Mesendoderm (in vitro differentiated cells): ENCODE measurements at regions not wholly inside any gene's neighbourhood (a gene's known extent, or its start where the extent isn't known, plus 50 kb on each side); places are given as distances from the start of the nearest gene placed in this dataset.

Source experiments
- DNase-seq: peaks from one replicate; pipeline ENCODE4 v3.0.0; 2013
- H2AK5ac ChIP-seq: 2 replicates; pipeline ENCODE4 v1.6.1; 2013; ENCODE audit warnings: low read length, inconsistent platforms
- H2BK120ac ChIP-seq: 2 replicates; pipeline ENCODE4 v1.6.1; 2013; ENCODE audit warnings: low read depth, mild to moderate bottlenecking, low read length, moderate library complexity, mixed read lengths
- H2BK15ac ChIP-seq: replicated peaks from 2 replicates; pipeline ENCODE4 v1.6.1; 2013; ENCODE audit warnings: low read depth, mild to moderate bottlenecking, moderate library complexity
- H2BK5ac ChIP-seq: 2 replicates; pipeline ENCODE4 v1.6.1; 2013; ENCODE audit warnings: low read length, inconsistent platforms
- H3K18ac ChIP-seq: 2 replicates; pipeline ENCODE4 v1.6.1; 2013; ENCODE audit warnings: mild to moderate bottlenecking, low read length, mixed read lengths
- H3K23ac ChIP-seq: one replicate; pipeline ENCODE4 v1.6.1; 2013; ENCODE audit warnings: low read length
- H3K27ac ChIP-seq: 2 replicates; pipeline ENCODE4 v1.5.1; 2013; ENCODE audit warnings: low read depth, mild to moderate bottlenecking, inconsistent platforms, low read length, moderate library complexity
- H3K27me3 ChIP-seq: 2 replicates; pipeline ENCODE4 v1.6.1; 2013; ENCODE audit warnings: low read length, control low read depth, mild to moderate bottlenecking, inconsistent platforms; ENCODE audit not compliant: insufficient read depth, poor library complexity
- H3K36me3 ChIP-seq: 2 replicates; pipeline ENCODE4 v1.6.1; 2013; ENCODE audit warnings: low read length, inconsistent platforms; ENCODE audit not compliant: control insufficient read depth, insufficient read depth
- H3K4ac ChIP-seq: one replicate; pipeline ENCODE4 v1.6.1; 2013; ENCODE audit warnings: low read depth, mild to moderate bottlenecking, low read length, moderate library complexity
- H3K4me1 ChIP-seq: 2 replicates; pipeline ENCODE4 v1.6.1; 2013; ENCODE audit warnings: low read depth, low read length, inconsistent platforms; ENCODE audit not compliant: control insufficient read depth
- H3K4me2 ChIP-seq: 2 replicates; pipeline ENCODE4 v1.6.1; 2013; ENCODE audit warnings: low read length
- H3K4me3 ChIP-seq: 2 replicates; pipeline ENCODE4 v1.5.1; 2013; ENCODE audit warnings: mild to moderate bottlenecking, low read length
- H3K56ac ChIP-seq: one replicate; pipeline ENCODE4 v1.6.1; 2013; ENCODE audit warnings: low read length
- H3K79me1 ChIP-seq: 2 replicates; pipeline ENCODE4 v1.6.1; 2013; ENCODE audit warnings: low read length, inconsistent platforms
- H3K79me2 ChIP-seq: 2 replicates; pipeline ENCODE4 v1.6.1; 2013; ENCODE audit warnings: mild to moderate bottlenecking, low read length; ENCODE audit not compliant: control insufficient read depth, insufficient read depth
- H3K9ac ChIP-seq: 2 replicates; pipeline ENCODE4 v1.6.1; 2013; ENCODE audit warnings: low read length, inconsistent platforms
- H4K5ac ChIP-seq: one replicate; pipeline ENCODE4 v1.6.1; 2013; ENCODE audit warnings: low read length
- H4K8ac ChIP-seq: one replicate; pipeline ENCODE4 v1.6.1; 2013; ENCODE audit warnings: low read depth, mild to moderate bottlenecking, control low read depth, low read length, moderate library complexity
- WGBS: extraction: QIAGEN DNeasy Blood & Tissue Kit; methylation state at CpG from one replicate; pipeline ENCODE4 v1.1.7; 2013; ENCODE audit warnings: low lambda C conversion rate, missing lambda C conversion rate; ENCODE audit not compliant: insufficient coverage; ENCODE audit errors: extremely low coverage; 5-methylcytosine and 5-hydroxymethylcytosine counted together

DNA sequence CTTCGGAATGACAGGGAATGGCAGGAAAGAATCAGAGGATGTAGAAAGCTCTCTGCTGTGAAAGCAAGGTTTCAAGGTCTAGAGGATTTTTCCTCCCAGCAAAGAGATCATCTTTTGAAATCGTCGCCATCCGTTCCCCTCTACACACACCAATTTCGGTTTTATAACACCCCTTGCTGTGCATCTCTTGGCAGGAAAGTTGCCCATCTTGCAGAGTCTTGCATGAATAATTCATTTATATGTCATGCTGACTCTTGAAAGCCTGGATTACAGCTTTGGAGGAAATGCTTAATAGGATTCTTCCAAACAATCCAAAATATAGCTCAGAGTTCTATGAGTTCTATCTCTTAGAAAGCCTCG is 262.7 kb downstream of the CHL1 start:
- no CpG with 5 or more reads among the region's 6 CpGs for WGBS
- Histone ChIP-seq H4K5ac (no peak overlapping the region), H3K4ac (no peak overlapping the region), H3K4me3 (no peak overlapping the region), H3K23ac (no peak overlapping the region), H2BK120ac (no peak overlapping the region), H3K9ac (no peak overlapping the region), H2BK15ac (no peak overlapping the region), H3K4me2 (no peak overlapping the region), H3K27ac (no peak overlapping the region), H3K79me2 (no peaks in the 10 kb centered on the region), H3K36me3 (no peaks in the 10 kb centered on the region), H3K79me1 (no peaks in the 10 kb centered on the region), H2AK5ac (no peak overlapping the region), H3K56ac (no peak overlapping the region), H3K27me3 (no peaks in the 10 kb centered on the region), H4K8ac (no peak overlapping the region), H3K18ac (no peak overlapping the region), H2BK5ac (no peak overlapping the region), H3K4me1 (no peaks in the 10 kb centered on the region)
- no peak for DNase-seq

DNA sequence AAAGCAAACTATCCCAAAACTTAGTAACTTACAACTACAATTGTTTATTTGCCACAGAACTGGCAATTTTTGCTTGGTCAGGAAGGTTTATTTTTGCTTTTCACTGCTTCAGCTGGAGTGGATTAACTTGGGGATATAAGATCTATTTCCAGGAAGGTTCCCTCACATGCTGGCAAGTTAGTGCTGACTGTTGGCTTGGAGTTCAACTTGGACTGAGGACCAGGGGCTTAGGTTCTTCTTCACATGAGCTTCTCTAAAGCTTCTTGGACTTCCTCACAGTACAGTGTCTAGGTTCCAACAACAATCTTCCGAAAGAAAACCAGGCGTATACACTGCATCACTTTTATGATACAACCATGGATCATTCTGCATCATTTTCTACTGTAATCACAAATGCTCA is 264.4 kb downstream of the CHL1 start:
- H3K4me2 ChIP-seq, result no peak overlapping the region
- no peak overlapping the region for H3K27ac ChIP-seq
- no peak overlapping the region for H3K56ac ChIP-seq
- H4K5ac ChIP-seq, result no peak overlapping the region
- H3K9ac ChIP-seq, result no peak overlapping the region
- no peaks in the 10 kb centered on the region for H3K79me1 ChIP-seq
- no peak for DNase-seq
- no peak overlapping the region for H2BK15ac ChIP-seq
- H3K4me1 ChIP-seq, result no peaks in the 10 kb centered on the region
- H3K4me3 ChIP-seq, result no peak overlapping the region
- H3K36me3 ChIP-seq, result no peaks in the 10 kb centered on the region
- no peak overlapping the region for H3K4ac ChIP-seq
- no peak overlapping the region for H3K18ac ChIP-seq
- no peaks in the 10 kb centered on the region for H3K79me2 ChIP-seq
- WGBS, result no CpG with 5 or more reads among the region's 2 CpGs
- no peak overlapping the region for H2AK5ac ChIP-seq
- H4K8ac ChIP-seq, result no peak overlapping the region
- no peak overlapping the region for H3K23ac ChIP-seq
- H2BK5ac ChIP-seq, result no peak overlapping the region
- H3K27me3 ChIP-seq, result no peaks in the 10 kb centered on the region
- no peak overlapping the region for H2BK120ac ChIP-seq

DNA sequence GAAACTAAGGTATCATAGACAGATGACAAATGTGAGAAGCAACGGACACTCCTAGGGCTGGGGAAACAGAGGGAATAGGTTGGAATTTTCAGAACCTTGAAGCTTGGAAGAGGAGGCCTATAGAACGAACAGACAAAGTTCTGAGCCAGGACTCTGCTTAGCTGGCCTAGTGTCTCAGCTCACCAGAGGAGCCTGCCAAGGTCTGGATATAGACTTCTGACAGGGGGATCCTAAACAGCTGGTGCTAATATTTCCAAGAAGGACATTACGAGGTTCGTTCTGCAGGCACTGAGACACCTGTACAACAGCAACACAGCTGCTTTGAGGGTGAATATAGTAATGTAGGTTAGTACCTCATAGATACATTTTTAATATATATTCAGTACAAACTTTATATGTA is 266.3 kb downstream of the CHL1 start:
- H3K79me1 ChIP-seq, result no peaks in the 10 kb centered on the region
- no peak overlapping the region for H2BK15ac ChIP-seq
- H2BK120ac ChIP-seq, result no peak overlapping the region
- H3K27me3 ChIP-seq, result no peaks in the 10 kb centered on the region
- no peak for DNase-seq
- no peaks in the 10 kb centered on the region for H3K4me1 ChIP-seq
- H2BK5ac ChIP-seq, result no peak overlapping the region
- no peak overlapping the region for H4K5ac ChIP-seq
- H3K4me2 ChIP-seq, result no peak overlapping the region
- H3K4ac ChIP-seq, result no peak overlapping the region
- H3K9ac ChIP-seq, result no peak overlapping the region
- H3K79me2 ChIP-seq, result no peaks in the 10 kb centered on the region
- H2AK5ac ChIP-seq, result no peak overlapping the region
- no peaks in the 10 kb centered on the region for H3K36me3 ChIP-seq
- WGBS, result no CpG with 5 or more reads among the region's 4 CpGs
- no peak overlapping the region for H4K8ac ChIP-seq
- no peak overlapping the region for H3K18ac ChIP-seq
- H3K56ac ChIP-seq, result no peak overlapping the region
- H3K23ac ChIP-seq, result no peak overlapping the region
- no peak overlapping the region for H3K4me3 ChIP-seq
- no peak overlapping the region for H3K27ac ChIP-seq

DNA sequence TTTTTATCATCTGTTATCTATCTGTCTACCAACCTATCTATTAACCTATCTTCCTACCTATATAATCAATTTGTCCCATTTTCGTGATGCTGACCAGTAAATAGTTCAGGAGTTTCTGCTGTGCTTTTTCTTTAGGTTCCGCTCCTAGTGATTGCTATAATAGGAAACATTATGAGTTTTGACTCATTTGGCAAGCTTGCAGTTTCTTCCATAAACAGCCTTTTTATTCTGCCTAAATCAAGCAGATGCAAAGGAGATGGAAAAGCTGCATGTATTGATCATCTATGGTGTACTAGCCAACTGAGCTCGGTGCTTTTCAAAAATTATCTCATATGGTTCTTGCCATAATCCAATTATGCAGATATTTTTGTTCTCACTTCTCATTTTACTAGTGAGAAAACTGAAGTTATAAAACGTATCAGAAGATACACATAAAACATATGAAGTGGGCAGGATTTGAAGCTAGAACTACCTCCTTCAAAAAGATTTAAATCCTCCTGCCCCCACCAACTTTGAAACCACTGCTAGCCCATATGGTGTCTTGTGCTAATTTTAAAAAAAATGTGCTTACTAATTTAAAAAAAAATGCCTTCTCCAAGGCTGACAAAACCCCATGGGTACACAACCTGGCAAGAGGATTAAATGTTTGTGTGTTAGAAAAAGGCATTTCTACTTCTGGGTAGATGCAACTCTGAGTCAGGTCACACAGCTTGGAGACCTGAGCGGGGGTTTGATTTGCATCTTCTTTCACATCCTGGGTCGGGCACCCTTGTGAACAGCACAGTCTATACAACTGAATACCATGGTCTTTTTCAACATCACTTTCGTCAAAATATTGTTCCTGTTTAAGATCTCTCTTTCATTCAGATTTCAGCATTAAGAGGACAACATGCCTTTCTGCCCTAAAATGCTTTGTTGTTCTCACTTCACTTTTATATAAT is 267.0 kb downstream of the CHL1 start:
- Histone ChIP-seq H3K27me3 (no peaks in the 10 kb centered on the region), H3K36me3 (no peaks in the 10 kb centered on the region), H3K4me2 (no peak overlapping the region), H3K9ac (no peak overlapping the region), H3K4me3 (no peak overlapping the region), H2BK15ac (no peak overlapping the region), H3K79me2 (no peaks in the 10 kb centered on the region), H4K5ac (no peak overlapping the region), H3K23ac (no peak overlapping the region), H3K27ac (no peak overlapping the region), H3K79me1 (no peaks in the 10 kb centered on the region), H3K4me1 (no peaks in the 10 kb centered on the region), H3K56ac (no peak overlapping the region), H3K18ac (no peak overlapping the region), H4K8ac (no peak overlapping the region), H2BK120ac (no peak overlapping the region), H2AK5ac (no peak overlapping the region), H2BK5ac (no peak overlapping the region), H3K4ac (no peak overlapping the region)
- no peak for DNase-seq
- no CpG with 5 or more reads among the region's 7 CpGs for WGBS

DNA sequence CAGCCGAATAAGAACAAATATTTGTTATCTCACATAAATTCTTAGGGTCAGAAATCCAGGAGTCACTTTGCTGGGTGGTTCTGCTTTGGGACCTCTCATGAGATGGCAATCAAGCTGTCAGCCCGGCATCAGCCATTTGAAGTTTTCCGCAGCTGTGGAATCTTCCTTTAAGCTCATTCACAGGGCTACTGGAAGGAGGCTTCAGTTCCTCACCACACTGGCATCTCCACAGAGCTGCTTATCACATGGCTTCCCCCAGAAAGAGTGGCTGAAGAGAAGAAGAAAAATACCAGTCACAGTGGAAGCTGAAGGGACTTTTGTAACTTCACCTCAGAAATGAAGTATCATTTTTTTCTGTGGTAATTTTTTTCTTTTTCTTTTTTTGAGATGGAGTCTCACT is 267.7 kb downstream of the CHL1 start:
- Histone ChIP-seq H3K9ac (no peak overlapping the region), H3K79me2 (no peaks in the 10 kb centered on the region), H3K18ac (no peak overlapping the region), H3K4me3 (no peak overlapping the region), H2BK5ac (no peak overlapping the region), H3K4ac (no peak overlapping the region), H2BK15ac (no peak overlapping the region), H3K79me1 (no peaks in the 10 kb centered on the region), H3K23ac (no peak overlapping the region), H4K8ac (no peak overlapping the region), H4K5ac (no peak overlapping the region), H2AK5ac (no peak overlapping the region), H3K36me3 (no peaks in the 10 kb centered on the region), H3K56ac (no peak overlapping the region), H3K27me3 (no peaks in the 10 kb centered on the region), H2BK120ac (no peak overlapping the region), H3K4me2 (no peak overlapping the region), H3K27ac (no peak overlapping the region), H3K4me1 (no peaks in the 10 kb centered on the region)
- WGBS, result no CpG with 5 or more reads among the region's 3 CpGs
- DNase-seq, result peak; percentile 13

DNA sequence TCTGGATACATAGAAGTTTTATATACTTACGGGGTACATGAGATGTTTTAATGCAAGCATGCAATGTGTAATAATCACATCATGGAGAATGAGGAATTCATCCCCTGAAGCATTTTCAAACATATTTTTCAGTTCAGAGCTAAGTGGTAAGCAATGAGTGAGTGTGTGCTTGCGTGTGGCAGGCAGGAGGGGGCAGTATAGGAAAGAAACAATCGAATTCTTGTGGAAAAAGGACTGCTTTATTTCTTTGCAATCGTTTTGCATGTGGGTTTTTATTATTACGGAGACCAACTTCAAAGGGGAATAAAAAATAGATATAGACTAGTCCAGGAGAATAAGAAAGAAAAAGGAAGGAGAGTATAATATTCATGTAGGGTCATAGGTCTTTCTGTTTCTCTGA is 271.6 kb downstream of the CHL1 start:
- Histone ChIP-seq H2BK15ac (no peak overlapping the region), H3K9ac (no peak overlapping the region), H3K56ac (no peak overlapping the region), H4K5ac (no peak overlapping the region), H3K18ac (no peak overlapping the region), H3K4ac (no peak overlapping the region), H3K4me2 (no peak overlapping the region), H3K23ac (no peak overlapping the region), H3K79me2 (no peaks in the 10 kb centered on the region), H2AK5ac (no peak overlapping the region), H3K4me1 (no peaks in the 10 kb centered on the region), H2BK120ac (no peak overlapping the region), H3K4me3 (no peak overlapping the region), H3K36me3 (no peaks in the 10 kb centered on the region), H4K8ac (no peak overlapping the region), H3K27ac (no peak overlapping the region), H3K79me1 (no peaks in the 10 kb centered on the region), H2BK5ac (no peak overlapping the region), H3K27me3 (no peaks in the 10 kb centered on the region)
- DNase-seq, result peak; percentile 29
- no CpG with 5 or more reads among the region's 5 CpGs for WGBS
